ENCODE measurements at regions not wholly inside any gene's neighbourhood (a gene's known extent, or its start where the extent isn't known, plus 50 kb on each side); places are given as distances from the start of the nearest gene placed in this dataset.

- no peak overlapping the region for H3K4me2 ChIP-seq (ENCODE audit: low read length)
- H3K27ac ChIP-seq (ENCODE audit: low read length) = no peak overlapping the region
- H2AFZ ChIP-seq (ENCODE audit: low read length) = no peak overlapping the region
- H3K9me2 ChIP-seq (replicated peaks; ENCODE audit: low read length) = no peaks in the 10 kb centered on the region
- no peaks in the 10 kb centered on the region for H3K4me1 ChIP-seq (ENCODE audit: insufficient read depth, low read length)
- no peaks in the 10 kb centered on the region for H3K9me3 ChIP-seq (ENCODE audit: low read length)
- H3K27me3 ChIP-seq (ENCODE audit: low read length) = no peaks in the 10 kb centered on the region
- no peak overlapping the region for H3K9ac ChIP-seq (ENCODE audit: low read length)
- TF ChIP-seq EZH2phosphoT487 (IDR thresholded peaks at IDR 0.05; ENCODE audit: borderline replicate concordance, low read length) (no peak), CTCF (conservative IDR thresholded peaks at IDR 0.05; ENCODE audit: low read depth, low read length) (peak; percentile 84)
- no peaks in the 10 kb centered on the region for H4K20me1 ChIP-seq (ENCODE audit: low read length)
- no peaks in the 10 kb centered on the region for H3F3A ChIP-seq (ENCODE audit: low read length, unreplicated experiment)
- POLR2A ChIA-PET (ENCODE audit: unreplicated experiment) = no interaction called here
- no peak overlapping the region for H3K4me3 ChIP-seq (ENCODE audit: low read length)
- DNase-seq (peak; percentile 74), ATAC-seq (peak; percentile 70)
- intact Hi-C loops (cut with micrococcal nuclease) = loop anchor here (1.0 kb wide), 1 partner anchor 128 kb away; no protein-coding TSS in a partner anchor
- CTCF ChIA-PET = interaction anchor here (0.6 kb wide), 1 partner anchor 238 kb away, joined by 9 read pairs; no protein-coding TSS in a partner anchor
- no peaks in the 10 kb centered on the region for H3K79me2 ChIP-seq (ENCODE audit: low read length)
- H3K36me3 ChIP-seq (ENCODE audit: low read depth, low read length) = no peaks in the 10 kb centered on the region
- BruUV-seq (replicated peaks) = no TSS peak
Observed at GRCh38 chr15:35206060-35206675, 121.1 kb upstream of the NANOGP8 start.

GRCh38 chr15:35198197-35198596 lies 113.1 kb upstream of the NANOGP8 start:
- ATAC-seq (no peak), DNase-seq (no peak)
- Histone ChIP-seq H3K9me3 (ENCODE audit: low read length) (no peaks in the 10 kb centered on the region), H3K9me2 (replicated peaks; ENCODE audit: low read length) (no peaks in the 10 kb centered on the region), H3K9ac (ENCODE audit: low read length) (no peak overlapping the region), H3K79me2 (ENCODE audit: low read length) (no peaks in the 10 kb centered on the region), H3K27ac (ENCODE audit: low read length) (no peak overlapping the region), H3F3A (ENCODE audit: low read length, unreplicated experiment) (no peaks in the 10 kb centered on the region), H3K4me1 (ENCODE audit: insufficient read depth, low read length) (no peaks in the 10 kb centered on the region), H3K4me2 (ENCODE audit: low read length) (no peak overlapping the region), H2AFZ (ENCODE audit: low read length) (no peak overlapping the region), H3K27me3 (ENCODE audit: low read length) (no peaks in the 10 kb centered on the region), H4K20me1 (ENCODE audit: low read length) (no peaks in the 10 kb centered on the region), H3K4me3 (ENCODE audit: low read length) (no peak overlapping the region), H3K36me3 (ENCODE audit: low read depth, low read length) (no peaks in the 10 kb centered on the region)
- TF ChIP-seq CTCF (conservative IDR thresholded peaks at IDR 0.05; ENCODE audit: low read depth, low read length) (no peak), EZH2 (IDR thresholded peaks at IDR 0.05; ENCODE audit: low read length, unreplicated experiment) (no peak)
- intact Hi-C loops (cut with micrococcal nuclease) = no loop called here
- POLR2A ChIA-PET (ENCODE audit: unreplicated experiment) = interaction anchor here (0.6 kb wide), 1 partner anchor 61 kb away, joined by 9 read pairs; no protein-coding TSS in a partner anchor
- CTCF ChIA-PET = no interaction called here
- no TSS peak for BruUV-seq (replicated peaks)

- H4K20me1 ChIP-seq (ENCODE audit: low read length) = no peaks in the 10 kb centered on the region
- no peaks in the 10 kb centered on the region for H3K36me3 ChIP-seq (ENCODE audit: low read depth, low read length)
- ChIA-PET CTCF (no interaction called here), POLR2A (ENCODE audit: unreplicated experiment) (interaction anchor here (0.6 kb wide), 1 partner anchor 61 kb away, joined by 9 read pairs; no protein-coding TSS in a partner anchor)
- H3K79me2 ChIP-seq (ENCODE audit: low read length) = no peaks in the 10 kb centered on the region
- DNase-seq (no peak), ATAC-seq (no peak)
- H3K4me2 ChIP-seq (ENCODE audit: low read length) = no peak overlapping the region
- no peaks in the 10 kb centered on the region for H3F3A ChIP-seq (ENCODE audit: low read length, unreplicated experiment)
- no peaks in the 10 kb centered on the region for H3K27me3 ChIP-seq (ENCODE audit: low read length)
- H3K9me2 ChIP-seq (replicated peaks; ENCODE audit: low read length) = no peaks in the 10 kb centered on the region
- H3K9ac ChIP-seq (ENCODE audit: low read length) = no peak overlapping the region
- TF ChIP-seq EZH2 (IDR thresholded peaks at IDR 0.05; ENCODE audit: low read length, unreplicated experiment) = no peak
- no peak for TF ChIP-seq CTCF (conservative IDR thresholded peaks at IDR 0.05; ENCODE audit: low read depth, low read length)
- no peak for TF ChIP-seq EZH2phosphoT487 (IDR thresholded peaks at IDR 0.05; ENCODE audit: borderline replicate concordance, low read length)
- no peak overlapping the region for H2AFZ ChIP-seq (ENCODE audit: low read length)
- no peak overlapping the region for H3K4me3 ChIP-seq (ENCODE audit: low read length)
- intact Hi-C loops (cut with micrococcal nuclease) = no loop called here
- no peaks in the 10 kb centered on the region for H3K4me1 ChIP-seq (ENCODE audit: insufficient read depth, low read length)
- no peaks in the 10 kb centered on the region for H3K9me3 ChIP-seq (ENCODE audit: low read length)
- no peak overlapping the region for H3K27ac ChIP-seq (ENCODE audit: low read length)
- no TSS peak for BruUV-seq (replicated peaks)
Observed at GRCh38 chr15:35197754-35198153, 112.7 kb upstream of the NANOGP8 start.

Data from PC-3 (cell line).